Amygdala (tissue), 56 donors: ENCODE measurements at regions not wholly inside any gene's neighbourhood (a gene's known extent, or its start where the extent isn't known, plus 50 kb on each side); places are given as distances from the start of the nearest gene placed in this dataset.
"Not testable (repeated sequence)": the region's sequence is repeated elsewhere in the genome, so short reads cannot be mapped to it uniquely, and the experiment has no call there.

Experiments
- DNase-seq, 56 donors: peaks; one replicate each; lab custom pipeline; 2025; lab: John Stamatoyannopoulos, UW

- DNase-seq = no peak
These were observed 204.3 kb downstream of the SOX2 start for GRCh38 chr3:181916013-181916412.

GRCh38 chr3:181917027-181917426 is 205.3 kb downstream of the SOX2 start:
- no peak for DNase-seq

GRCh38 chr3:181919375-181919774 is 207.7 kb downstream of the SOX2 start:
- no peak for DNase-seq

- no peak for DNase-seq
These were observed 208.7 kb downstream of the SOX2 start for GRCh38 chr3:181920409-181920808.

- DNase-seq = no peak
These were observed 209.5 kb downstream of the SOX2 start for GRCh38 chr3:181921220-181921619.

GRCh38 chr3:181925841-181926240 is 214.1 kb downstream of the SOX2 start:
- DNase-seq = not testable (repeated sequence)

- no peak for DNase-seq
These were observed 217.8 kb downstream of the SOX2 start for GRCh38 chr3:181929501-181929900.

GRCh38 chr3:181930105-181930504 is 218.4 kb downstream of the SOX2 start:
- no peak for DNase-seq

GRCh38 chr3:181932039-181932438 is 220.3 kb downstream of the SOX2 start:
- DNase-seq = no peak

- DNase-seq = no peak
These were observed 221.4 kb downstream of the SOX2 start for GRCh38 chr3:181933052-181933618.

- DNase-seq = no peak
These were observed 224.2 kb downstream of the SOX2 start for GRCh38 chr3:181935915-181936314.

GRCh38 chr3:181936774-181937173 is 225.0 kb downstream of the SOX2 start:
- no peak for DNase-seq

- DNase-seq = not testable (repeated sequence)
These were observed 226.9 kb downstream of the SOX2 start for GRCh38 chr3:181938580-181938979.

- no peak for DNase-seq
These were observed 229.0 kb downstream of the SOX2 start for GRCh38 chr3:181940703-181941102.

- DNase-seq = no peak
These were observed 229.5 kb downstream of the SOX2 start for GRCh38 chr3:181941250-181941649.

GRCh38 chr3:181943285-181943684 is 231.6 kb downstream of the SOX2 start:
- DNase-seq = peak in 1 of 56 donors; percentile 0

- no peak for DNase-seq
These were observed 235.9 kb downstream of the SOX2 start for GRCh38 chr3:181947606-181948005.

- no peak for DNase-seq
These were observed 236.6 kb downstream of the SOX2 start for GRCh38 chr3:181948286-181948685.

GRCh38 chr3:181952221-181952620 is 240.5 kb downstream of the SOX2 start:
- DNase-seq = no peak

GRCh38 chr3:181952929-181953328 is 241.2 kb downstream of the SOX2 start:
- no peak for DNase-seq

GRCh38 chr3:181955566-181955965 is 243.8 kb downstream of the SOX2 start:
- DNase-seq = no peak

- DNase-seq = no peak
These were observed 244.4 kb downstream of the SOX2 start for GRCh38 chr3:181956122-181956521.

GRCh38 chr3:181966393-181966792 is 254.7 kb downstream of the SOX2 start:
- DNase-seq = no peak
